NCI-H2107 treated with DMSO at 0.1 percent for 48 hours (cell line): ENCODE measurements at regions not wholly inside any gene's neighbourhood (a gene's known extent, or its start where the extent isn't known, plus 50 kb on each side); places are given as distances from the start of the nearest gene placed in this dataset.

Source experiments
- DNase-seq: peaks from one replicate; lab custom pipeline; 2025; ENCODE audit not compliant: unreplicated experiment; lab: John Stamatoyannopoulos, UW

DNA sequence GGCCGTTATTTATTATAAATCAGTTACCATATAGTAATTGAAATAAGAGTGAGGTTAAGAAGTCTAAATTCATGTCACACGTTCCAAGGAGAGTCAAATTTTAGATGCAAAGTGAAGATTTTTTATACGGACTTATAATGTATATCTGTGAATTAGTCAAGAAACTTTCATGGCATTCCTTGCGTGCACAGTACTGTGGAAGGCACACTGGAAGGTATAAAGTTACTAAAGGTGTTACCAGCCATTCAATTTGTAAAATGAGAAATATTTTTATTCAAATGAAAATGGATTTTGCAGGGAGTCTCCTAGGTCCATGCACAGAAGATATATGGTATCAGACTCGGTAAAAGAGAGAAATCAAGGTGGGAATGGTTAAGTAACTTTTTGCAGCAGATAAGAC, 408.1 kb upstream of the CTNND2 start:
- DNase-seq: no peak

DNA sequence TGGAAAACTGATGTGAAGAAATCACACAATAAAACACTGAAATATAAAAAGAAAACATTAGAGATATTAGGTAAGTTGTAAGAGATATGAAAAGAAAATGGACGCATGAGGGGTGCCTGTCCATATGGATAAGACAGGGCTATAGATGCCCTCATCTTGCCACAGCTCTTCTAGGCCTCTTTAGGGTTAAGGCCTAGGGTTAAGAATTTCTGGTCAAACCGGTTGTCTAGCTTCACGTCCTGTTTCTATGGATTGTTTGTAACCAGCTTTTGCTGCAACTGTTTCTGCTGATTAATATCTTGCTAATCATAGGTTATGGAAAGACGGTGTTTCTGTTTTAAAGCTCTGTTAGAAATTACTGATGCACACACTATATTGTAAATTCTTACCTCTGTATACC, 389.9 kb upstream of the CTNND2 start:
- no peak for DNase-seq

DNA sequence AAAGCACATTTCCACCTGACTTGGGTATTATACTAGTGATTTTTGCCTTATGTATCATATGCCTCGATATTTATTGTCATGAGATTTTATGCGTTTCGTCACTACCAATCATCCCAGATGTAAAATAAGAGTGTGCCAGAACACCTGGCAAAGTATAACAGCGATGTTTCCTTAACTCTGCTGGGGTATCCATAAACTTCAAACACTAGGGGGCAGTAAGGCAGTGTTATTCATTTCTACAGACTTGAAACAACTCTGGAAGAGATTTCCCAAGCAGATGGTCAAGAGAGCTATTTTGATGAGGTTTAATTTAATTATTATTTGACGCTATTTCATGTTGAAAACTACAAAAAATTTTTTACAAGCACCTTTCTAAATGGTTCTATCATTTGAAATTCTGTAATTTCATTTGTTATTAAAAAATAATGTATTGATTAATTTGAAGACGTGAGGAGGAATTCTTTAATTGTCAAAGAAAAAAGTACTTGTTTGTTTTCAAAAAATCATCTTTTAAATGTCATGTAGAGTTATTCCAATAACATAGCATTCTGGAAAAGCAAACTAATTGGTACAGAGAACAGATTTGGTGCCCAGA, 388.5 kb upstream of the CTNND2 start:
- peak; percentile 8 for DNase-seq

DNA sequence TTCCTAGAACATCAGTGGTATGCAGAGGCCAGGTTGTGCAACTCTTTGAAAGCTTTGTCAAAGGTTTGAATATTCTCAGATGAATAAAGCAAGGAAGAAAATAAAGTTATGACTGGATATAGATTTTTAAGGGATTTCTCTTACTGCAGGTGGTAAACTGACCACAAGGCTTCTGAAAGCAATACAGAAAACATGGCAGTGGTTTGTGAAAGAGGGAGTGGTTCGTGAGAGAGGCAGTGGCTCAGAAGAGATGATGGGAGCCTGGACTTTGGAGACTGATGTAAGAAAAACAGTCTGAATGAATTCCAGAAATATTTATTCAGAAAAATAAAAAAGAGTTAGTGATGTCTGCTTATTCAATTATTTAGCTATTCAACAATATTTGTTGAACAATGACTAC, 380.4 kb upstream of the CTNND2 start:
- DNase-seq: no peak

DNA sequence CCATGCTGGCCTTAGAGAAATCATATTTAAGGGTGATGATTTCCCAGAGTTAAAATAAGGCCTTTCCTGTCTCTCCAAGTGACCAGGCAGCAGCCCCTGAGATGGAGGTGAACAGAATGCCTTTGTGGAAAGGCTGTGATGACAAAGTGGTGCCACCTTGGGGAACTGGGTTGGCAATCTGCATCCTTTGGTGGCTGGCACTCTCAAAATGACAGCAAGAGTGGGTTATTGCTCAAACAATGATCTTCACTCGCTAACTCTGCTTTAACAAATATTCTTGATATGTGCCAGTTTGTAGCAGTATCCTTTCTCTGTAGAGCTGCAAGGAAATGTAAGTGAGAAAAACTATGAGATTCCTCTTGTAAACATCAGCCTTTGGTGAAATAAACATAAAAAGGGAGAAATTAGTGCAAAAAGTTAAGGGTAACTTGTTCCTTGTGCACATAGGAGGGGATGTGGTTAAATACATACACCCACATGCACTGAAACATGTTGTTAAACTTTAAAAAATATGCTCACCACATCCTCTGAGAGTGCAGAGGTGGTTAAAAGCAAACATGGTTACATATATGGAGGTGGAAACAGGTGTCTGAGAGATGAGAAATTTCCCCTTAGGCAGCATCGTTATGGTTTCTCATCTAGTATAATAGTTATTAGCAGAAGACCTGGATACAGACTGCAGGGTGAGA, 373.4 kb upstream of the CTNND2 start:
- DNase-seq: no peak

DNA sequence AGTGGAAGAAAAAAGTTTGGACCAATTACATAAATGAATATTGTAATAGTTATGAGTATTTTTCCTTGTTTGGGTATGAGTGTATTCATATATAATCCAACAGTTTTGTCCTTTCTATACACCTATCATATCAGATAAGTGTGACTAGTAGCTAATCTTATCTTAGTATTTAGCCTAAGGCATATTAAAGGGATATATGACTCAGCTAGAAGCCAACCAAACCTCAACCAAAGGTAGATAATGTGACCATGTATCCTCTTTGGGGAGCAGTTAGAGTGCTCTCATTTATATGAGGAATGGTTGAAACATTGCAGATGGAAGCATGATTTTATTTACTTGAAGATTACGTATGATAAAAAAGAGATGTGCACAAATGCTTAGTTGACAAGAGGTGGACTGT, 370.0 kb upstream of the CTNND2 start:
- no peak for DNase-seq

DNA sequence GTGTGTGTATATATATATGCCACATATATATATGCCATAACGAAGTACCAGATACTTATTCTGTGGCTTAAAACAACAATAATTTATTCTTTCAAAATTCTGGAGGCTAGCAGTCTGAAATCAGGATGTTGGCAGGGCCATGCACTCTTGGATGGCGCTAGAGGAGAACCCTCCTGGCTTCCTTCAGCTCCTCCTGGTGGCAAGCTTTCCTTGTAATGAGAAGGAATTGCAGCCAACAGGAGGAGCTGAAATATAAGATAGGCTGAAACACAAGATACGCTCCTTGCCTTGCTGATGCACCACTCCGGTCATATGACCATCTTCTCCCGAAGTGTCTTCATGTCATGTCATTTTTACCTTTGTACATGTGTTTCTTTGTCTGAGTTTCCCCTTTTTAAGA, 368.1 kb upstream of the CTNND2 start:
- no peak for DNase-seq

DNA sequence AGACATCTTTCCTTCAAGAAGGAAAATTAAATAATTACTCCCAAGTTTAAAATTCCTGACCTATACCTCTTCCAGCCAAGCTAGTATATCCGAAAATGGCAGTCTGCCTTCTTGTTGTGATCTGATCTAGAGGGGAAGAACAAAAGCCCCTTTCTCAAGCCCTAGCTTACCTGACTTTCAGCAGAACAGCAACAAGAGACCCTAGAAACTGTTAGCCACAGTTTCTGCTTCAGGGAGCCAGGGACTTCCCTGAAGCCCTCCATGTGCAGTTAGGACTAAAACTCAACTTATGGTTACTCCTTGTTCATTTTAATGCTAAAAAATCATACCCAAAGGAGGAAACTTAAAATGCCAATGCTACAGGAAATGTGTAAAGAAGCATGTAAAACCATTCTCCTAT, 366.7 kb upstream of the CTNND2 start:
- DNase-seq: no peak

DNA sequence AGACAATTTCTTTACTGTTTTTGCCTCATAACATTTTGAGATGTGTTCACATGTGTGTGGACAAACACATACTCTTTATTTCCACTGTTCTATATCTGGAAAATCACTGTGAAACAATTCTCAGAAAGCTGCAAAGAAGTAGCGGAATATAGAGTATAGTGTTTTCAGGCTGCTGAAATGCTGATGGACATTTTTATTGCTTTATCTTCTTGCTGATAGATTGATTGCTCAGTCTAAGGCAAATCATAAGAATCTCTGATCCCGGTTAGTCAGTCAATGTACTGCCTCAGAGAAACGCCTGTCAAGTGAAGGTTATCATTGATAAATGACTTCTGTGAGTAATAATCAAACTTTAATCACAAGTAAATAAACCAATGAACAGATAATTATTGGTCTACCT, 364.9 kb upstream of the CTNND2 start:
- no peak for DNase-seq

DNA sequence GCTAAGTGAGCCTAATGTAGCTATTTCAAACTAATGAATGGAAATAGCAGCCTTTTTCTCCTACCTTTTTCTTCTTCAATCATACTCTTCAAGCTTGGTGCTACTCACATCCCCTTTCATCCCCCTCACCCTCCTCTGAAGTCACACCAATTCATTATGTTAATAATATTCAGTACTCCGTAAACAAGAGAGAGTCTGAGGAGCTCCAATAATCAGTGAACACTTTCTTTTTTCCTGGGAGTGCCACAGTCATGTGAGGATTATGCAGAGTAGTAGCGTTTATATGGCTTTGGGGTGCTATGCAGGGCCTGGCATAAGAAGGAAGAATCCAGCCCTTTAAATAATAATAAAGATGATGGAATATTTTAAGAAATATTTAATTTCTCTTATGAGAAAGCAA, 354.3 kb upstream of the CTNND2 start:
- DNase-seq: no peak

DNA sequence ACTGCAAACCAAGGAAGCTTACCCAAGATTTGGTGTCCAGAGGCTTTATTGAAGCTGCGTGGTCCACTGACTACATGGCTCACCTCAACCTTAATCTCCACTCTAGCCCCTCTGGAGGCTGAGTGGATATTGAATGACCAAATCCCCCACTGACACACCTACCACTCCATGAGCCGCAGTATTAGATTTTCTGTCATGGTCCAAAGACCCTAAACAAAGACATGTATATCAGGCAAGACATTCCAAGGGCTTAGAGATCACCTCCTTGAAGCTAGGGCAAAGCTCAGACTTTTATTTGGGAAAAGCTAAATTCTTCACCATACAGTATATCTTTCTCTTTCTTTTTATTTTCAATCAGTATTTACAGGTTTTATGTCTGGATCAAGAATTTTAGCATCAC, 346.2 kb upstream of the CTNND2 start:
- no peak for DNase-seq

DNA sequence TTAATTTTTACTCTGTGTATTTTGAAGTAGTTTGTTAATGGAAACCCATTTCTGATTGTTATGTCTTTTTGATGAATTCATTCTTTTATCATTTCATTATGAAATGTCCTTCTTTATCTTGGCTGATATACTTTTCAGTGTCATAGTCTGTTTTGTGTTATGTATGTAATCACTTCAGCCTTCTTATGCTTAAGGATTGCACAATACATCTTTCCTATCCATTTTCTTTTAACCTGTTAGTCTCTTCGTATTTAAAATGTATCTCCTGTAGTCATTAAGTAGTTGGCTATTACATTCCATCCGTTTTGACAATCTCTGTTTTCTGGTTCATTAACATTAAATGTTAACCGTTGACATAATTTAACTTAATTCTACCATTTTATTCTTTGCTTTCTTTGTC, 344.6 kb upstream of the CTNND2 start:
- DNase-seq: no peak

DNA sequence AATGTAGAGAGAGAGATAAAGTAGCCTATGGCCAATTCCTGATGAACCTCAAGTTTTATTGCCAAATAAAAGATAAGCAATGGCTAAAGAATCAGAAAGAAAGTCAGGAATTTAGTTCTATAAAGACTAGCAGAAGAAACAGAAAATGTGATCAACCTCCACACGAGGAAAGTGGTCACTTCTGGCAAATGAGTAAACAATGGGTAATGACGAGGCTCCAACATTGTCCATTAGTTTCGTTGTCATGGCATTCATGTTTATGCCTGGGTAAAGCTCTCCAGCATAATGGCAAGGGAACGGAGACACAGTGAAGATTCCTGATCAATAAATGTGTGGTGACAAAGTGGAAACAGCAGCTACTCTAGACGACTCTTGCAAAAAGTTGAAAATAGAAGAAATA, 341.8 kb upstream of the CTNND2 start:
- DNase-seq: no peak

DNA sequence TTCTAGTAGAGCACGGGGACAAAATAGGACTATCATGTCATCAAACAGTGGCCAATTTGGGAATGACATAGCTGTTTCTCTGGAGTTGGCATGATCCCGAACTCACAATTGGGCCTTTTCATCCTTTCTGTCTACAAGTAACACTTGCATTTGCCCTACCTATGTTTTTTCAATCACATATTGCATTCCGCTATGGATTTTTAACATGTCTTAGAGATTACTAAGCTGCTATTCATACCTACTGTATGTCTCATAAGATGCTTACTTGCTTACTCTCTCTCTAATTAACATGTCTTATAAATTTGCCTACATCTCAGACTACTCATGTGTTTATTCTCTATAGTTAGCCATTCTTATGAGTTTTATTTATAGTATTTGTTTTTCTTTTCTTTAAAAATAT, 341.2 kb upstream of the CTNND2 start:
- DNase-seq: no peak

DNA sequence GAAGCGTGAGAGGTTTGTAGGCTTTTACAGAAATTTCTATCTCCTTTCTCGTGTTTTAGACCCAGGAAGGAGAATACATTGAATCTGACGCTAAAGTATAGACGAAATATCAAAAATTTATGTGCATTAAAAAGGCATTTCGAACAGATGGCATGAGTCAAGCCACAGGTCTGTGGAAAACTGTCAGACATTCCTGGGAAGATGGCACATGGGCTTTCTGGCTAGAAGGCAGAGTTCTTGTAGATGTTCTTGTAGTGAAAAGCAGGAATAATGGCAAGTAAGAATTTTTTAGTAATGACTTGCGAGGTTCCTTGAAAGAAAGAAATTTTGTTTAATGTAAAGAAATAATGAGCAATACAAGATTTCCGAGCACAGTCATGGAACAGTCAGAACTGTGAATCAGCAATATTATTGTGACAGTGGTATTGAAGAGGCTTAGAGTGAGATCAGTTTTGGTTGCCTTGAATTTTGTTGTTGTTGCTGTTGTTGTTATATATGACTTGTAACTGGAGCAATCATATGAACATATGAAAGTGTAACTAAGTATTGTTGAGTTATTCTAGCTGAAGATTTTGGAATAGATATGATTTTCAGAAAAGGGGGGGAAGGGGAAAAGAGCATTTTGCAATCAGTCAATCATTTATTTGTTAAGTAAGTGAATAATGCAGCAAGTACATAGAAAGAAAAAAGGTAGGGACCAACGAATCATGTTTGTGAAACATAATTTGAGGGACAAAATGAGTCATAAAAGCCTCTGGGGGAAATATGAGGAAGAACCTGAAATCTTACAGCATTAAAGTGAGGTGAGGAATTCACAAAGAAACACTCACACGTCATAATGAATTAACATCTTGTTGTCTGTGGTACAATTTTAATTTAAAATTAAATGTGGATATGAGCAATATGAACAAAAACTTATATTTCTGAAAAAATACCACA, 339.0 kb upstream of the CTNND2 start:
- no peak for DNase-seq

DNA sequence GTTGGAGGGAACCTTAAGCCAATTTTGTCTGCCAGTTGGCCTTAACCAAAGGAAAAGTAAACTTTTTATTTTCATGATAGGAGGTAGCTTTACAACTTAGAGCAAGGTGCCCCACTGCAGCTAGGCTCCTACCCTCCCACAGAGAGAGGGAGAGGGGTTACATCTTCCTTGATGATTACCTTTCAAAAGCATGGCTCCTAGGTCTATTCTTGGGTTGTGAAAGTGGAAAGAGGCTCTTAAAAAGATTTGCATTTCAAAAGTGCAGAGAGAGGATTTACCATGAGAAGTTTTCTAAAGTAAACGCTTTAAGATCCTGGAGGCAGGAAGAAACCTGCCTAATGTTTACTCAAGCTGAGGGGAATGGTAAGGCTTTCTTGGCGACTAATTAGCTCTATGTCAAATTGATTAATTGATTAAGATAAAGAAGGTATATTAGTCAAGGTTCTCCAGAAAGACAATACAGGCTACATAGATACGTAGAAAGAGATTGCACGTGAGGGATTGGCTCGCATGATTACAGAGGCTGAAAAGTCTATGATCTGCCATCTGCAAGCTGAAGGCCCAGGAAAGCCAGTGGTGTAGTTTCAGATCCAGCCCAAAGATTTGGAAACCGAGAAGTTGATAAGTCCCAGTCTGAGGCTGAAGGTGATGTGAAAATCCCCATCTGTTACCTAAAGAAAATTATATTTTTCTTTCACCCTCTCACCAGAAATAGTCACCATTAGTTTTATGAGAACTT, 333.8 kb upstream of the CTNND2 start:
- no peak for DNase-seq

DNA sequence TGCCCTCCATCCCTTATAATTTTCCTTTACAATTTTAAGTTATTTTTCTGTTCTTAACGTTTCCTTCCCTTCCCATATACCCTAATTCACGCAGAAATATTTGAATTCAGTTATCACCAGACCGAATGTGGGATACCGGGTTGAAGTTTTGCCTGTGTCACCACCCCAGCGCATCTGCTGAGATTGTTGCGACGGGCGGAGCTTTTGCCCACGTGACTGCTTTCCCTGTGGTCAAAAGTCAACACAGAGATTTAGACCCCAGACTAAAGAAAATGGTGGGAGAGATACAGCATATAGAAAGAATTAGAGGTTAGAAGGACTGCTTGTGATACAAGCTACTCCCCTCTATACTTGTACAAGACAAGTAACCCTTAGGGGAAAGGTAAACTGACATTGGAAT, 326.4 kb upstream of the CTNND2 start:
- no peak for DNase-seq

DNA sequence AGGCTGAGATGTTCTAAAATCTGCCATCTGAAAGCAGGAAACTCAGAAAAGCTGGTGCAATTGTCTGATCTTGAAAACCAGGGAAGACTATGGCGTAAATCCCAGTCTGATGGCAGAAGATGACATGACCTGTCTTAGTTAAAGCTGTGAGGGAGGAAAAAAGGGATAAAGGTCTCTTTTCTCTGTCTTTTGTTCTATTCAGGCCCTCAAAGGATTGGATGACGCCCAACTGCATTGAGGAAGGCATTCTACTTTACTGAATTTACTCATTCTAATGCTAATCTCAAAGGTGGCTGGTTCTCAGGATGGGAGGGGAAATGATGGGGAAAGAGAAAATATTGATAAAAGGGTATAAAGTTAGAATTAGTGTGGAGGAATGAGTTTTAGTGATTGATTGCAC, 312.8 kb upstream of the CTNND2 start:
- DNase-seq: no peak

DNA sequence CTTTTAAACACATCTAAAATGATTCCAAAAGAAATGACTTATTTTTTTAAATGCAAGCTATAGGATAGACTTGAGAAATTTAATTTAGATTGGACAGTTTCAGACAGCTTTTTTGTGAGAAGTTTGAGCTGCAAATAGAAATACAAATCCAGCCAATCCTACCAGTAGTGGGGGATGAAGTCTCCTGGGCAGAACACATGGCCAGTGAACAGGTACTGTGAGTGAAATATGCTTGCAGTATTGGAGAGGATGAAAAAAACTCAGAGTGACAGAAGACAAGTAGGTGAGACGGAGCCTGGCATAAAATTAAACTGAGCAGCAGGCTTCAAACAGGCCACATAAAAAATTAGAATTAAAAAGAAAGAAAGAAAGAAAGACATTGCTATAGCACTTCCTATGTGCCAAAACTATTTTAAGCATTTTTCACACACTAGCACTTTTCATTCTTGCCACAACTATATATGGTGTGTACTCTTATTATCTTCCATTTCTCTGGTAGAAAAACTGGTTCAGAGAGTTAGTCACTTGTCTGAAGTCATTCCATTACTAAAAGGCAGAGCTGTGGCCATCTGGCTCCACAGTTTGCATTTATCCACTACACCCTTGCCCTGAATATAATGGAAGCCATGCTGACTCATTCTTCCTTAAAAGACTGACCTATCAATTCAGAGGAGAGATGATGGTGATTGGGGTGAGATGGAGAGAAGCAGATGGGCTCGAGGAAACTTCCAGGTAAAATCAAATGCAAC, 310.2 kb upstream of the CTNND2 start:
- DNase-seq: no peak

DNA sequence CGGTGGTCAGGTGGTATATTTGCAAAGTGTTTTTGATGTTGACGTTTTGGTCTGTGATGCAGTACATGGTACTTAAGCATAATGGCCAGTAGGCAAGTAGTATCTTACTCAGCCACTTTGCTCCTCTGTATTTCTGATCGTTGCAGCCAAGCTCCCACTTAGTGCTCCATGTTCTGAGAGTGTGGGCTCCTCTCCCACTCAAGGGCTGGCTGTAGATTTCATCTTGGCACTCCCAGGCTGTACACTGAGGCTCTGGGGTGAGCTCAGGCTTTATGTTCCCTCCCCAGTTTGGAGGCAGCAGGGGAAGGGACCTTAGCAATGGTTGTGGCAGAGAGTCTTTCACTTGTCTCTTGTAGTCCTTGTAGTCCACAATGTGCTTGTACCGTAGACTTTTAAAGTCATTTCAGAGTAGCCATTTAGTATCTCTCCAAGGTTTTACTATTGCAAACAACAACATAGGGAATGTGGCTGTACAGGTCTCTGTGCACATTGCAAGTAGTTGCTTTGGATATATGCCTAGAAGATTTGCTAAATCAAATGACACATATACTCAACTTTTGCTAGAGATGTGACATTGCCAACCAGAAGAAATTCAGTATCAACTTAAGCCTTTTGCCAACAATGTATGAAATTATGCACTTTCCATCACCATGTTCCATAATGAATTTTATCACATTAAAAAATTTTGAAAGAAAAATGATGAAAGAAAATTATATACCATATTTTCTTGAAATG, 304.3 kb upstream of the CTNND2 start:
- DNase-seq: no peak
